ENCODE measurements at regions not wholly inside any gene's neighbourhood (a gene's known extent, or its start where the extent isn't known, plus 50 kb on each side); places are given as distances from the start of the nearest gene placed in this dataset.

DNA sequence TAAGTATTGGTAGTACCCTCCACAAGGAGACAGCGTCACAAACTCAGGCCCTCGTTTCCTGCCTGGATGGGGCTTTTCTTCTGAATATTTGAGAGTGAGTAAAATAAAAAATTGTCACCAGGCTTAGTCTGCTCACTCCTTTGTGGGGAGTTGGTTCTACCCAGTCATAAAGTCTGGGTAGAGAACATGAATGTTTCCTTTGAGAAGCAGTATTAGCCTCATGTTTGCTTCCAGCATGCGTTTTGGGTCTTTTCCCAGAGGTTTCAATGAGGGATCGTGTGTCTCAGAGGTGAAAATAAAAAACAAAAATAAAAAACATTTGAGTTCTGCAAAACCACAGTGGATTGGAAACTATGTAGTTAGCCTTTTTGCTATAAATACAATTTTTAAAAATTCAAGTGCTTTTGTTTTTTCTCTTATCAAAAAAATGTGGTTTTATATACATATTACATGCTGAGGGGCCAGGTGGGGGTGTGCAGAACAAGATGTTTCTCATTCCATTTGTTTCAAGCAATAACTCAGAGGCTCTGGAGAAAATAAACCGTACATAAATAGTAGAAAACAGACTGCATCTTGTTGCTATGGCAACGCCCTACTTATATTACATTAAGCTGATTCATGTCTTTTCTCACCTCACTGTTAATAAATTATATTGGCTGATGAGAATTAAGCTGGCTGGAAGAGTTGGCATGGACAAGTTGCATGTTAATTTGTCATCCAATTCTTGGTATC is 182.8 kb upstream of the FOXN2 start:
- TF ChIP-seq, protein P1, sequence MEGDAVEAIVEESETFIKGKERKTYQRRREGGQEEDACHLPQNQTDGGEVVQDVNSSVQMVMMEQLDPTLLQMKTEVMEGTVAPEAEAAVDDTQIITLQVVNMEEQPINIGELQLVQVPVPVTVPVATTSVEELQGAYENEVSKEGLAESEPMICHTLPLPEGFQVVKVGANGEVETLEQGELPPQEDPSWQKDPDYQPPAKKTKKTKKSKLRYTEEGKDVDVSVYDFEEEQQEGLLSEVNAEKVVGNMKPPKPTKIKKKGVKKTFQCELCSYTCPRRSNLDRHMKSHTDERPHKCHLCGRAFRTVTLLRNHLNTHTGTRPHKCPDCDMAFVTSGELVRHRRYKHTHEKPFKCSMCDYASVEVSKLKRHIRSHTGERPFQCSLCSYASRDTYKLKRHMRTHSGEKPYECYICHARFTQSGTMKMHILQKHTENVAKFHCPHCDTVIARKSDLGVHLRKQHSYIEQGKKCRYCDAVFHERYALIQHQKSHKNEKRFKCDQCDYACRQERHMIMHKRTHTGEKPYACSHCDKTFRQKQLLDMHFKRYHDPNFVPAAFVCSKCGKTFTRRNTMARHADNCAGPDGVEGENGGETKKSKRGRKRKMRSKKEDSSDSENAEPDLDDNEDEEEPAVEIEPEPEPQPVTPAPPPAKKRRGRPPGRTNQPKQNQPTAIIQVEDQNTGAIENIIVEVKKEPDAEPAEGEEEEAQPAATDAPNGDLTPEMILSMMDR (IDR thresholded peaks at IDR 0.05; ENCODE audit: poor library complexity): no peak
- TF ChIP-seq EZH2 (IDR thresholded peaks at IDR 0.05; ENCODE audit: borderline replicate concordance) (no peak), EZH2phosphoT487 (IDR thresholded peaks at IDR 0.05; ENCODE audit: low read depth, severe bottlenecking, unreplicated experiment) (no peak)

All from hepatocyte (in vitro differentiated cells).